MG63 (cell line): ENCODE measurements at regions not wholly inside any gene's neighbourhood (a gene's known extent, or its start where the extent isn't known, plus 50 kb on each side); places are given as distances from the start of the nearest gene placed in this dataset.
A peak's percentile ranks its signal among the peaks of the same experiment; 100 is the strongest.

Source experiments
- DNase-seq: peaks from one replicate; pipeline ENCODE4 v3.0.0-alpha.2; 2020
- H3K27me3 ChIP-seq: fragments of 250-450 bp; sonication (Bioruptor Pico); 2 replicates; pipeline ENCODE4 v1.5.1; 2020; ENCODE audit warnings: mild to moderate bottlenecking, moderate library complexity
- H3K36me3 ChIP-seq: fragments of 250-450 bp; sonication (Bioruptor Pico); 2 replicates; pipeline ENCODE4 v1.5.1; 2020; ENCODE audit warnings: mild to moderate bottlenecking, moderate library complexity
- H3K4me3 ChIP-seq: fragments of 250-450 bp; sonication (Bioruptor Pico); 2 replicates; pipeline ENCODE4 v1.5.1; 2020; ENCODE audit warnings: mild to moderate bottlenecking, moderate library complexity
- H3K9me3 ChIP-seq: fragments of 250-450 bp; sonication (Bioruptor Pico); 2 replicates; pipeline ENCODE4 v1.5.1; 2020; ENCODE audit warnings: mild to moderate bottlenecking, moderate library complexity

- Histone ChIP-seq H3K27me3 (no peaks in the 10 kb centered on the region), H3K4me3 (no peak overlapping the region), H3K36me3 (no peaks in the 10 kb centered on the region), H3K9me3 (no peaks in the 10 kb centered on the region)
- peak; percentile 17 for DNase-seq
Measured at GRCh38 chr4:140291259-140291658, 82.2 kb upstream of the SCOC start.

GRCh38 chr4:140289486-140289885 lies 84.0 kb upstream of the SCOC start:
- DNase-seq: no peak
- no peak overlapping the region for H3K4me3 ChIP-seq
- H3K9me3 ChIP-seq: no peaks in the 10 kb centered on the region
- H3K27me3 ChIP-seq: no peaks in the 10 kb centered on the region
- no peaks in the 10 kb centered on the region for H3K36me3 ChIP-seq

GRCh38 chr4:140286456-140286855 lies 87.0 kb upstream of the SCOC start:
- no peak overlapping the region for H3K4me3 ChIP-seq
- no peaks in the 10 kb centered on the region for H3K36me3 ChIP-seq
- H3K27me3 ChIP-seq: no peaks in the 10 kb centered on the region
- H3K9me3 ChIP-seq: no peaks in the 10 kb centered on the region
- peak; percentile 53 for DNase-seq

GRCh38 chr4:140284456-140284855 lies 89.0 kb upstream of the SCOC start:
- Histone ChIP-seq H3K4me3 (no peak overlapping the region), H3K27me3 (no peaks in the 10 kb centered on the region), H3K36me3 (no peaks in the 10 kb centered on the region), H3K9me3 (no peaks in the 10 kb centered on the region)
- no peak for DNase-seq

GRCh38 chr4:140281828-140282552 lies 91.5 kb upstream of the SCOC start:
- no peaks in the 10 kb centered on the region for H3K9me3 ChIP-seq
- no peaks in the 10 kb centered on the region for H3K27me3 ChIP-seq
- H3K4me3 ChIP-seq: no peak overlapping the region
- H3K36me3 ChIP-seq: no peaks in the 10 kb centered on the region
- DNase-seq: no peak

GRCh38 chr4:140277576-140277975 lies 95.9 kb upstream of the SCOC start:
- no peaks in the 10 kb centered on the region for H3K36me3 ChIP-seq
- H3K4me3 ChIP-seq: no peak overlapping the region
- H3K9me3 ChIP-seq: no peaks in the 10 kb centered on the region
- DNase-seq: no peak
- no peaks in the 10 kb centered on the region for H3K27me3 ChIP-seq

- Histone ChIP-seq H3K9me3 (no peaks in the 10 kb centered on the region), H3K27me3 (no peaks in the 10 kb centered on the region), H3K4me3 (no peak overlapping the region), H3K36me3 (no peaks in the 10 kb centered on the region)
- DNase-seq: no peak
Measured at GRCh38 chr4:140271553-140271952, 101.9 kb upstream of the SCOC start.

GRCh38 chr4:140269369-140269768 lies 104.1 kb upstream of the SCOC start:
- no peaks in the 10 kb centered on the region for H3K27me3 ChIP-seq
- H3K9me3 ChIP-seq: no peaks in the 10 kb centered on the region
- no peak overlapping the region for H3K4me3 ChIP-seq
- no peak for DNase-seq
- no peaks in the 10 kb centered on the region for H3K36me3 ChIP-seq

- Histone ChIP-seq H3K27me3 (no peaks in the 10 kb centered on the region), H3K9me3 (no peaks in the 10 kb centered on the region), H3K4me3 (no peak overlapping the region), H3K36me3 (no peaks in the 10 kb centered on the region)
- no peak for DNase-seq
Measured at GRCh38 chr4:140268186-140268841, 105.1 kb upstream of the SCOC start.

GRCh38 chr4:140267576-140267975 lies 105.9 kb upstream of the SCOC start:
- Histone ChIP-seq H3K36me3 (no peaks in the 10 kb centered on the region), H3K4me3 (no peak overlapping the region), H3K27me3 (no peaks in the 10 kb centered on the region), H3K9me3 (no peaks in the 10 kb centered on the region)
- no peak for DNase-seq

GRCh38 chr4:140266958-140267568 lies 106.4 kb upstream of the SCOC start:
- peak; percentile 15 for DNase-seq
- H3K36me3 ChIP-seq: no peaks in the 10 kb centered on the region
- H3K4me3 ChIP-seq: no peak overlapping the region
- H3K9me3 ChIP-seq: no peaks in the 10 kb centered on the region
- H3K27me3 ChIP-seq: no peaks in the 10 kb centered on the region

- H3K4me3 ChIP-seq: no peak overlapping the region
- DNase-seq: no peak
- H3K36me3 ChIP-seq: no peaks in the 10 kb centered on the region
- H3K9me3 ChIP-seq: no peaks in the 10 kb centered on the region
- no peaks in the 10 kb centered on the region for H3K27me3 ChIP-seq
Measured at GRCh38 chr4:140260227-140260626, 106.2 kb upstream of the MAML3 start.

GRCh38 chr4:140258476-140258875 lies 104.5 kb upstream of the MAML3 start:
- no peaks in the 10 kb centered on the region for H3K36me3 ChIP-seq
- no peak for DNase-seq
- H3K27me3 ChIP-seq: no peaks in the 10 kb centered on the region

GRCh38 chr4:140257461-140258305 lies 103.7 kb upstream of the MAML3 start:
- Histone ChIP-seq H3K4me3 (no peak overlapping the region), H3K27me3 (no peaks in the 10 kb centered on the region), H3K9me3 (no peaks in the 10 kb centered on the region), H3K36me3 (no peaks in the 10 kb centered on the region)
- no peak for DNase-seq

More at GRCh38 chr4:140258476-140258875, 104.5 kb upstream of the MAML3 start:
- H3K9me3 ChIP-seq: no peaks in the 10 kb centered on the region
- no peak overlapping the region for H3K4me3 ChIP-seq

- Histone ChIP-seq H3K36me3 (no peaks in the 10 kb centered on the region), H3K27me3 (no peaks in the 10 kb centered on the region), H3K9me3 (no peaks in the 10 kb centered on the region), H3K4me3 (no peak overlapping the region)
- no peak for DNase-seq
Measured at GRCh38 chr4:140256941-140257340, 103.0 kb upstream of the MAML3 start.

- Histone ChIP-seq H3K4me3 (no peak overlapping the region), H3K9me3 (no peaks in the 10 kb centered on the region), H3K27me3 (no peaks in the 10 kb centered on the region), H3K36me3 (no peaks in the 10 kb centered on the region)
- DNase-seq: peak; percentile 71
Measured at GRCh38 chr4:140256335-140256734, 102.4 kb upstream of the MAML3 start.

GRCh38 chr4:140255927-140256326 lies 101.9 kb upstream of the MAML3 start:
- Histone ChIP-seq H3K36me3 (no peaks in the 10 kb centered on the region), H3K9me3 (no peaks in the 10 kb centered on the region), H3K4me3 (no peak overlapping the region), H3K27me3 (no peaks in the 10 kb centered on the region)
- DNase-seq: no peak
